SK-N-SH (cell line): ENCODE measurements at regions not wholly inside any gene's neighbourhood (a gene's known extent, or its start where the extent isn't known, plus 50 kb on each side); places are given as distances from the start of the nearest gene placed in this dataset.

Experiments used
- CTCF ChIP-seq: fragments of 200-600 bp; sonication (generic); IDR thresholded peaks from 2 replicates; pipeline ENCODE4 v1.6.1; 2017; ENCODE audit warnings: antibody characterized with exemption, mild to moderate bottlenecking, moderate library complexity
- EP300 ChIP-seq, 2 experiments: IDR thresholded peaks; 2 replicates each; pipeline versions ENCODE4 v1.4.0 to v1.6.1; 2012; ENCODE audit warnings: borderline replicate concordance in 1 of 2, low read depth in 1 of 2, low read length in 1 of 2
- GABPA ChIP-seq: IDR thresholded peaks from 2 replicates; pipeline ENCODE4 v1.4.0; 2012; ENCODE audit warnings: low read depth, mild to moderate bottlenecking
- POLR2AphosphoS5 ChIP-seq: IDR thresholded peaks from 2 replicates; pipeline ENCODE4 v1.6.1; 2012; ENCODE audit warnings: low read depth, low read length
- REST ChIP-seq: IDR thresholded peaks from 2 replicates; pipeline ENCODE4 v1.6.1; 2012; ENCODE audit warnings: mild to moderate bottlenecking, low read depth, low read length, moderate library complexity
- TEAD4 ChIP-seq: IDR thresholded peaks from 2 replicates; pipeline ENCODE4 v1.4.0; 2012; ENCODE audit warnings: mild to moderate bottlenecking, borderline replicate concordance; ENCODE audit not compliant: insufficient read depth
- ZBTB33 ChIP-seq: IDR thresholded peaks from 2 replicates; pipeline ENCODE4 v1.4.0; 2012; ENCODE audit warnings: low read depth, borderline replicate concordance

GRCh38 chr13:47415048-47415447, 518.2 kb upstream of the HTR2A start:
- TF ChIP-seq CTCF: no peak
- TF ChIP-seq REST: no peak
- TF ChIP-seq GABPA: no peak
- TF ChIP-seq TEAD4: no peak
- no peak for TF ChIP-seq POLR2AphosphoS5
- TF ChIP-seq EP300 (IDR thresholded peaks at IDR 0.05; ENCODE audit: borderline replicate concordance in 1 of 2, low read depth in 1 of 2, low read length in 1 of 2): no peak
- TF ChIP-seq ZBTB33: no peak
